ENCODE measurements at regions not wholly inside any gene's neighbourhood (a gene's known extent, or its start where the extent isn't known, plus 50 kb on each side); places are given as distances from the start of the nearest gene placed in this dataset.

GRCh38 chr13:75194717-75195462 is 287.1 kb downstream of the TBC1D4 start:
- no peak for ATAC-seq
- Histone ChIP-seq H3K27ac (ENCODE audit: low read length) (no peak overlapping the region), H3K9me3 (ENCODE audit: control insufficient read depth, insufficient read depth, low read depth, low read length) (no peaks in the 10 kb centered on the region), H3K27me3 (ENCODE audit: control insufficient read depth, insufficient read depth, low read length) (no peaks in the 10 kb centered on the region), H3K36me3 (ENCODE audit: control insufficient read depth, insufficient read depth, low read length) (no peaks in the 10 kb centered on the region), H3K4me1 (ENCODE audit: control insufficient read depth, insufficient read depth, low read length) (no peaks in the 10 kb centered on the region), H3K4me3 (ENCODE audit: low read depth in 2 of 2, low read length in 2 of 2) (no peak overlapping the region)
- no peak for DNase-seq (ENCODE audit: low read depth, low spot score)
- TF ChIP-seq REST (IDR thresholded peaks at IDR 0.05; ENCODE audit: insufficient read depth in 1 of 2, low read depth in 2 of 2, low read length in 1 of 2): no peak
- CTCF ChIA-PET: no interaction called here
- no TSS peak for BruUV-seq (replicated peaks)
- POLR2A ChIA-PET: no interaction called here
- in situ Hi-C loops (cut with HindIII; ENCODE audit: low pct_unique_long_range_greater_than_20kb, low sequenced_read_pairs) (no loop called here), intact Hi-C loops (cut with micrococcal nuclease; ENCODE audit: unreplicated experiment) (no loop called here)

- no peaks in the 10 kb centered on the region for H3K27me3 ChIP-seq (ENCODE audit: control insufficient read depth, insufficient read depth, low read length)
- ATAC-seq: no peak
- BruUV-seq (replicated peaks): no TSS peak
- no peak overlapping the region for H3K4me3 ChIP-seq (ENCODE audit: low read depth in 2 of 2, low read length in 2 of 2)
- no peaks in the 10 kb centered on the region for H3K4me1 ChIP-seq (ENCODE audit: control insufficient read depth, insufficient read depth, low read length)
- H3K36me3 ChIP-seq (ENCODE audit: control insufficient read depth, insufficient read depth, low read length): no peaks in the 10 kb centered on the region
- ChIA-PET POLR2A (no interaction called here), CTCF (no interaction called here)
- in situ Hi-C loops (cut with HindIII; ENCODE audit: low pct_unique_long_range_greater_than_20kb, low sequenced_read_pairs): no loop called here
- no peaks in the 10 kb centered on the region for H3K9me3 ChIP-seq (ENCODE audit: control insufficient read depth, insufficient read depth, low read depth, low read length)
- TF ChIP-seq SIN3A (IDR thresholded peaks at IDR 0.05; ENCODE audit: borderline replicate concordance, insufficient read depth, low read depth, low read length) (no peak), TCF7L2 (IDR thresholded peaks at IDR 0.05; ENCODE audit: low read depth, low read length) (no peak)
- no peak overlapping the region for H3K27ac ChIP-seq (ENCODE audit: low read length)
- no peak for DNase-seq (ENCODE audit: low read depth, low spot score)
- intact Hi-C loops (cut with micrococcal nuclease; ENCODE audit: unreplicated experiment): no loop called here
Observed at GRCh38 chr13:75186379-75186778, 295.6 kb downstream of the TBC1D4 start.

- Histone ChIP-seq H3K4me1 (ENCODE audit: control insufficient read depth, insufficient read depth, low read length) (no peaks in the 10 kb centered on the region), H3K36me3 (ENCODE audit: control insufficient read depth, insufficient read depth, low read length) (no peaks in the 10 kb centered on the region), H3K27me3 (ENCODE audit: control insufficient read depth, insufficient read depth, low read length) (no peaks in the 10 kb centered on the region), H3K9me3 (ENCODE audit: control insufficient read depth, insufficient read depth, low read depth, low read length) (no peaks in the 10 kb centered on the region), H3K27ac (ENCODE audit: low read length) (no peak overlapping the region), H3K4me3 (ENCODE audit: low read depth in 2 of 2, low read length in 2 of 2) (no peak overlapping the region)
- ATAC-seq (no peak), DNase-seq (ENCODE audit: low read depth, low spot score) (no peak)
- TF ChIP-seq POLR2AphosphoS5 (IDR thresholded peaks at IDR 0.05; ENCODE audit: low read depth, low read length) (no peak), TCF7L2 (IDR thresholded peaks at IDR 0.05; ENCODE audit: low read depth, low read length) (no peak), REST (IDR thresholded peaks at IDR 0.05; ENCODE audit: insufficient read depth in 1 of 2, low read depth in 2 of 2, low read length in 1 of 2) (no peak), CTCF (IDR thresholded peaks at IDR 0.05) (no peak), SIN3A (IDR thresholded peaks at IDR 0.05; ENCODE audit: borderline replicate concordance, insufficient read depth, low read depth, low read length) (no peak)
- ChIA-PET POLR2A (no interaction called here), CTCF (no interaction called here)
- in situ Hi-C loops (cut with HindIII; ENCODE audit: low pct_unique_long_range_greater_than_20kb, low sequenced_read_pairs) (no loop called here), intact Hi-C loops (cut with micrococcal nuclease; ENCODE audit: unreplicated experiment) (no loop called here)
- BruUV-seq (replicated peaks): no TSS peak
Observed at GRCh38 chr13:75181906-75182305, 300.1 kb downstream of the TBC1D4 start.

Measured in Panc1 (cell line).